Cardiac septum (tissue), 1 donor: ENCODE measurements at regions not wholly inside any gene's neighbourhood (a gene's known extent, or its start where the extent isn't known, plus 50 kb on each side); places are given as distances from the start of the nearest gene placed in this dataset.
"Not testable (repeated sequence)": the region's sequence is repeated elsewhere in the genome, so short reads cannot be mapped to it uniquely, and the experiment has no call there.

Source experiments
- DNase-seq: peaks from one replicate; pipeline ENCODE4 v3.0.0-alpha.2; 2020; ENCODE audit warnings: low spot score
- intact Hi-C: fragments of 100-400 bp; cut with DNase I; formaldehyde crosslinking; loops from one replicate; pipeline ENCODE4 v1.14.0; 2022
- donor health status: DM: no; HTN: no; CAD: no.

DNA sequence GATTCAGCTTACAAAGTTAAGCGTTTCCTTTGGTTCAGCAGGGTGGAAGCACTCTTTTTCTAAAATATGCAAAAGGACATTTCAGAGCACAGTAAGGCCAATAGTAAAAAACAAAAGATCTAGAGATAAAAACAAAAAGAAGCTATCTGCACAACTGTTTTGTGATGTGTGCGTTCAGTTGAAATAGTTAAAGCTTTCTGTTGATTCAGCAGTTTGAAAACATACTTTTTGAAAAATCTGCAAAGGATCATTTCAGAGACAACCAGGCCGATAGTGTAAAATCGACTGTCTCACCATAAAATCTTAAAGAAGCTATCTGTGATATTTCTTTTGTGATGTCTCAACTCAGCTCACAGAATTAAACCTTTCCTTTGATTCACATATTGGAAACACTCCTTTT lies 300.0 kb upstream of the ALG10B start:
- no peak for DNase-seq
- intact Hi-C loops, result no loop called here

DNA sequence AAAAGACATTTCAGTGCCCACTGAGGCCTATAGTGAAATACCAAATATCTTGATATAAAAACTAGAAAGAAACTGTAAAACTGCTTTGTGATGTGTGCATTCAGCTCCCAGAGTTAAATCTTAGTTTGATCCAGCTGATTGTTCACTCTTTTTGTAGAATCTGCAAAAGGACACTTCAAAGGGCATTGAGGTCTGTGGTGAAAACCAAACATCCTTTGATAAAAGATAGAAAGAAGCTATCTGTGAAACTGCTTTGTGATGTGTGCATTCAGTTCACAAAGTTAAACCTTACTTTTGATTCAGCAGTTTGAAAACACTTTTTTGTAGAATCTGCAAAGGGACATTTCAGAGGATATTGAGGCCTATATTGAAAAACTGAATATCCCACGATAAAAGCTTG lies 290.7 kb upstream of the ALG10B start:
- intact Hi-C loops, result no loop called here
- DNase-seq, result no peak

- intact Hi-C loops, result no loop called here
- DNase-seq, result no peak
Observed at GRCh38 chr12:38053113-38053512, 263.5 kb upstream of the ALG10B start.

GRCh38 chr12:38053655-38054464 lies 262.7 kb upstream of the ALG10B start:
- intact Hi-C loops, result no loop called here
- DNase-seq, result no peak

DNA sequence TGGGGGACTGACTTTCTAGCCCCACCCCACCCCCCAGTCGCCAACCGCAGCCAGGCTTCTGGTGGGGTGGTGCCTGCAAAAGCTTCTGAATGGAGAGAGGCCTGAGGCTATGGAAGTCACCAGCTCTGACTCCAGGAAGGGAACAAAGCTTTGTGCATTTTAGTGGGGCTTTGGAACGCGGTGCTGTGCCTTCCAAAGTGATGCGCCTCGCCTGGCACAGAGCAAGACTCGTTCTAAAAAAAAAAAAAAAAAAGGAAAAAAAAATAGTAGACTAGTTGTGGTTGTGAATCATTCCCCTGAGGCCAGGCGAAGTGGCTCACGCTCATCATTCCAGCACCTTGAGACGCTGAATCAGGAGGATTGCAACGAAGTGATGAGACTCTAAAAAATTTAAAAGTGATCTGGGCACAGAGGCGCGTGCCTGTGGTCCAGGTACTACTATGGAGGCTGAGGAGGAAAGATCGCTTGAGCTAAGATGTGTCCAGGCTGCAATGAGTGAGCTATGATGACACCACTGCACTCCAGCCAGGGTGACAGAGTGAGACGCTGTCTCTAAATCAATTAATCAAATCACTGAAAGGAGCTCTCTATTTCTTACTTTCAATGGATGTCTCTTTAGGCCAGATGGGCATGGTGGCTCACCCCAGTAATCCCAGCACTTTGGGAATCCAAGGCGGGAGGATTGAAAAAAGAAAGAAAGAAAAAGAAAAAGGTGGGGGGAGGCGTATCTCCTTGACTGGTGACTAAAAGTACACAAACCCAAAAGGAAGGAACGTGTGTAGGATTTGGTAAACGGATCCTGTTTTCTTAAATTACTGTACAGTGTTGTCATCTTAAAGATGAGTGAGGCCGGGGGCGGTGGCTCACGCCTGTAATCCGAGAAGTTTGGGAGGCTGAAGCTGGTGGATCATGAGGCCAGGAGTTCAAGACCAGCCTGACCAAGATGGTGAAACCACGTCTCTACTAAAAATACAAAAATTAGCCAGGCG lies 259.6 kb upstream of the ALG10B start:
- no peak for DNase-seq
- intact Hi-C loops, result no loop called here

- DNase-seq, result no peak
Observed at GRCh38 chr12:38099686-38100085, 216.9 kb upstream of the ALG10B start.

GRCh38 chr12:38101753-38102152 lies 214.8 kb upstream of the ALG10B start:
- intact Hi-C loops, result no loop called here
- no peak for DNase-seq

More at GRCh38 chr12:38099686-38100085, 216.9 kb upstream of the ALG10B start:
- intact Hi-C loops, result no loop called here

GRCh38 chr12:38102197-38102596 lies 214.4 kb upstream of the ALG10B start:
- DNase-seq, result no peak
- intact Hi-C loops, result no loop called here

DNA sequence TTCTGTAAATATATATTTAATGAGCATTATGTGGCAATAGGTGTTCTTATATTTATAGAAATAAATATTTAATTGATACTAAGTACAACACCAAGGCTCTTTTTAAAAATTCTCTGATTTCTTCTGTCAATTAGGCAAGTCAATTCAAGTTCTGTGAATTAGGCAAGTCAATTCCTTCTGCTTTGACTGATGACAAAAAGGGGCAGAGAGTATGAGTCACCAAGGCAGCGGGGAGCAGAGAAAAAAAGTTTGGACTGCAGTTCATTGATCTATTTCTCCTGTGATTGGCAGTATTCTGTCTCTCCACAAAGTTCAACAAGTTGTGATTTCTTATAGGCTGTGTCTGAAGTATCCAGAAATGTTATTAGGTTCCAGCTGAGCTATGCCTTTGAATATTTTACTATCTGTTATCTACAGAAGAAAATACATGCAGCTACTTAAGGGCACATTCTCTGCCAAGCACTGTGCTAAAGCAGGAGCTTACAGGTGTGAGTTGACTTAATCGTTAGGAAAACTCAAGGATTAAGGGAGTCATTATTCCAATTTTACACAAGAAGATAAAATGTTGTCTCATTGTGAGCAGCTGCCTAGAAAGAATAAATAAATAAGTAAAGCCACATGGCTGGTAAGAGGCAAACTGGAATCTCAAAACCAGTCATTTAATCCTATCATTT lies 206.4 kb upstream of the ALG10B start:
- intact Hi-C loops, result no loop called here
- DNase-seq, result no peak

- no peak for DNase-seq
- intact Hi-C loops, result no loop called here
Observed at GRCh38 chr12:38113991-38114390, 202.6 kb upstream of the ALG10B start.

DNA sequence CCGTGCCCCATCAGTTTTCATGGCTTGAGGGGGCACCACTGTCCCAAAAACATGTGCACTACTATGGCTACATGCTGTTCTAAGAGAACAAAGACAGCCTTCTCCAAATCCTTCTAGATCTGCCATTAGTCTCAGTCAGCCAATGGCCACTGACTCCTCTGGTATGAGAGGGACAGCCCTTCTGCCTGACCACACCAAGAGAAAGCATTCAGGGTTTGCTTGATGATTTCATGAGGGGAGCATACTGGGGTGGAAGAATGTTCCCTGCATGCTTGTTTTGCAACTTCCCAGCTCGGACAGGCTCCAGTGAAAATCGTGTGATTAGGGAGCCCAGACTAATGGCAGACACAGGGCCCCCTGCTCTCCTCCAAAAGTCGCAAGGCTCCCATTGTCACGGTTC lies 199.6 kb upstream of the ALG10B start:
- intact Hi-C loops, result no loop called here
- no peak for DNase-seq

DNA sequence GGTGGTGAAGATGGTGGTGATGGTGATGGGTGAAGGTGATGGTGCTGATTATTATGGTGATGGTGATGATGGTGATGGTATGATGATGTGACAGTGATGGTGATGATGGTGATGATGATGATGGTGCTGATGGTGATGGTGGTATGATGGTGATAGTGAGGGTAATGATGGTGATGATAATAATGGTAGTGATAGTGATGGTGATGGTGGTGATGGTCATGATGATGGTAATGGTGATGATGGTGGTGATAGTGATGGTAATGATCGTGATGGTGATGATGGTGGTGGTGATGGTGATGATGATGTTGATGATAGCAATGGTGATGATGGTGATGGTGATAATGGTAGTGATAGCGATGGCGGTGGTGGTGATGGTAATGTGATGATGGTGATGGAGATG lies 197.9 kb upstream of the ALG10B start:
- DNase-seq, result no peak
- intact Hi-C loops, result no loop called here

DNA sequence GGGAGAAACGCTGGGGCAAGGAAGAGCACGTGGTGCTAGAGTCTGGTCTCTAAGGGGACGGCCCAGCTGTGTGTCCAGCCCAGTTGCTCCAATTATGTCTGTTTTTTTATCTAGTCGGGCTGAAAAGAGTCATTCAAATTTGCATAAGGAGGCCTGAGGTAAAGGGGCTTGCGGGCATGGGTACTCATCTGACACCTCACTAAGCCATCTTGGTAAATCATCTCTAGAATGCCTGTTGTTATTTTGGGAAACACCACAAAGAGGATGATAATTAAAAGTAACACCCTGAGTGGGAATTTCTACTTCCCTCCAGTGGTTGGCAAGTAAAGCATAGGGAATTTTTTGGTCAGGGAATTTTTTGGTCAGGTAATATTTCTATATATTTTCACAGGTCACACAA lies 196.1 kb upstream of the ALG10B start:
- DNase-seq, result no peak
- intact Hi-C loops, result no loop called here

DNA sequence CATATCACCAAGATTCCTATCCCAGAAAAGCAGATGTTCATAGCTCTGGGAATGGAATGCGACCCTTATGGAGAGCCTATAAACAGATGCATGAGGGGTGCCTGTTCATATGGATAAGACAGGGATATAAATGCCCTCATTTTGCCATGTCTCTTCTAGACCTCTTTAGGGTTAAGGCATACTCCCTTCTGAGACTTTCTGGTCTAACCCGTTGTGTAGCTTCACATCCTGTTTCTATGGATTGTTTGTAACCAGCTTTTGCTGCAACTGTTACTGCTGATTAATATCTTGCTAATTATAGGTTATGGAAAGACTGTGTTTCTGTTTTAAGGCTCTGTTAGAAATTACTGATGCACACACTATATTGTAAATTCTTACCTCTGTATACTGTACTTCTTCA lies 193.5 kb upstream of the ALG10B start:
- DNase-seq, intact Hi-C loops: not testable (repeated sequence)

DNA sequence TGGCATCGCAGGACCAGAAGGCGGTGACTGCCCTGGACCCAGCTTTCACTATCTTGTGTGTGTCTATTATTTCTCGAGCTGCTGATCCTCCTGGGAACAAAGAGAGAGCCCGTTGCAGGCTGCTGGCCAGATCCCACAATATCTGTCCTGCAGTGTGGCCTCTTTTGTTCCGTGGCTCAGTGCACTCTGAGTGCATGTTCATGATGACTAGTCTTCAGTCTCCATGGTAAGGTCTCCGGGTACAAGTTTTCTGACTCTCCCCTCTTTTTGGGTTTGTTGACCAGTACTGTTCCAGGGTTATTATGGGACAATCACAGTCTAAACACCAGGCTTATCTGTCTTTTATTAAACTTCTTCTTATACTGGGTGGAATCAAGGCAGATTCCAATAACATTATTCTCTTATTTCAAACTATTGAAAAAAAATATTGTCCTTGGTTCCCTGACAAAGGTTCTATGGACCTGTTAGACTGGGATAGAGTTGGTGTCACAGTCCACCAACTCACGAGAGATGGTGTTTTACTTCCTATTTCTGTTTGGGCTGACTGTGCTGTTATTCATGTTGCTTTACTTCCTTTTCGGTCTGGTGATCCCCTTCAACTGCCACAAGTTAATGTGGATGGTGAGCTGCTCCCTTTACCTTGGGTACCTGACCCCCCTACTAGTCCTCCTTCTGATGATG lies 192.9 kb upstream of the ALG10B start:
- DNase-seq, result no peak
- intact Hi-C loops, result no loop called here

DNA sequence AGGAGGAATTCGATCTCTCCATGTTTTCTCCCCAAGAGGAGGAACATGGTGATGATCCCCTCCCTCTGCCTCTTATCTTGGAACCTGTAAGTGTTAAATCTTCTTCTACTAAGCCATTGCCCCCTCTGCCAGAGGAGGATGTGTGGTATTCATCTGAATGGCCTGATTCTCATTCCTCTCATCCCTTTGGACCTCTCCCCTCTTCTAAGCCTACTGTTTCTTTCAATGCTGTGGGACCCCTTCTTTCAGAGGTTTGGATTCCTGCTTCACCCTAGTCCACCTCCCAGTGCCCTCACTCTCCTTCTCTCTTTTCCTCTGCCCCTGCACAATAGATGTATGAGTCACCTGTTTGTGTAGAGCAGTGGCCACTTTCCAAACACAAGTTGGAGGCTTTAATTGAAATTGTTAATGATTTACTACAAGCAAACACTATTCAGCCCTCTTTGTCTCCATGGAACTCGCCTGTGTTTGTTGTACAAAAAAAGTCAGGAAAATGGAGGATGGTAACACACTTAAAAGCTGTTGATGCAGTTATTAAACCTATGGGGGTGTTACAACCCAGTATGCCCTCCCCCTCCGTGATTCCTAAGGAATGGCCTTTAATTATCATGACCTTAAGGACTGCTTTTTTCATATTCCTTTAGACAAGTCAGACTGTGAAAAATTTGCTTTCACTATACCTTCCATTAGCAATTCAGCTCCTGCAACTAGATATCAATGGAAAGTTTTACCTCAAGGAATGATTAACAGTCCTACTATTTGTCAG lies 192.1 kb upstream of the ALG10B start:
- intact Hi-C loops, result no loop called here

GRCh38 chr12:38132139-38132538 lies 184.4 kb upstream of the ALG10B start:
- intact Hi-C loops, result no loop called here
- no peak for DNase-seq

More for the DNA sequence above, 192.1 kb upstream of the ALG10B start:
- no peak for DNase-seq

- no peak for DNase-seq
- intact Hi-C loops, result loop anchor here (5.0 kb wide), 1 partner anchor 180 kb away; the partner anchor contains the start of gene ALG10B
Observed at GRCh38 chr12:38137287-38137686, 179.3 kb upstream of the ALG10B start.

DNA sequence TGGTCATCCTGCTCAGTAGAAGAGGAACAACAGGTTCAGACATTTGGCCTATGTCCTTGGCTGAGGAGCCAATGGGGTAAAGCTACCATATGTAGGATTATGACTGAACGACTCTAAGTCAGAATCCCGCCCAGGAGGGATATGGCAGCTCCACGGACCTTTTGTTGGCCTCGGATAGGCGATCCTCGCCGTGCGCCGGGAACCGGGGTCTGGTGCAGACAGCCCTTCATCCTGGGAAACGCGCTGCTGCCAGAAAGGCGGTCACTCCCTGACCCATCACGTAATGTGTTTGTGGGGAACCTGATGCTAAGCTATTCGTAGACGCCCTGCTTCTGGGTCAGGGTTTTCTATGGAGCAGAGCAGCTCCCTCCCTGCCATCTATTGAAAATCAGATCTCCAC lies 178.9 kb upstream of the ALG10B start:
- no peak for DNase-seq
- intact Hi-C loops, result loop anchor here (5.0 kb wide), 1 partner anchor 180 kb away; the partner anchor contains the start of gene ALG10B
